Loucy (cell line): ENCODE measurements at regions not wholly inside any gene's neighbourhood (a gene's known extent, or its start where the extent isn't known, plus 50 kb on each side); places are given as distances from the start of the nearest gene placed in this dataset.

Experiments used
- EZH2phosphoT487 ChIP-seq: fragments of 200-600 bp; IDR thresholded peaks from 2 replicates; pipeline ENCODE4 v1.6.1; 2018; ENCODE audit warnings: antibody characterized with exemption, mild to moderate bottlenecking, moderate library complexity, borderline replicate concordance
- TF ChIP-seq, protein P1 (sequence below): fragments of 200-600 bp; sonication (generic); conservative IDR thresholded peaks from 2 replicates; pipeline ENCODE4 v1.5.1; 2014; ENCODE audit warnings: mild to moderate bottlenecking, antibody characterized with exemption, low read length

DNA sequence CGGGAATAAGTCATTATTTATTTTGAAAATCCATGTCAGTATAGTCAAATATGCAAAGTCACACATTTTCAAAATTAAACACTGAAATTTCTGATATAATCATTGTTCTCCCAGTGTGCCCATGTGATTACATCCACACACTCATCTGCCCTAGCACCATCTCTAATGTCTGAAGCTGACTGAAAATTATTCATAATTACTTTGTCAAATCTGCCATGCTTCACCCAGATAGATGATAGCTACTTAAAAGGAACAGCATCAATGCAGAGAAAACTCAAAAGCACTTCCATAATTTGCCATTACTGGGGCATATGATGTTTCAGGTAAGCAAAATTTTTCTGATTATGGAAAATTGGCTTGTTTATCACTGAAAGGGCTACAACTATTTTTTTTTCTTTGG, 1433.3 kb upstream of the IGFBP7 start:
- TF ChIP-seq, protein P1, sequence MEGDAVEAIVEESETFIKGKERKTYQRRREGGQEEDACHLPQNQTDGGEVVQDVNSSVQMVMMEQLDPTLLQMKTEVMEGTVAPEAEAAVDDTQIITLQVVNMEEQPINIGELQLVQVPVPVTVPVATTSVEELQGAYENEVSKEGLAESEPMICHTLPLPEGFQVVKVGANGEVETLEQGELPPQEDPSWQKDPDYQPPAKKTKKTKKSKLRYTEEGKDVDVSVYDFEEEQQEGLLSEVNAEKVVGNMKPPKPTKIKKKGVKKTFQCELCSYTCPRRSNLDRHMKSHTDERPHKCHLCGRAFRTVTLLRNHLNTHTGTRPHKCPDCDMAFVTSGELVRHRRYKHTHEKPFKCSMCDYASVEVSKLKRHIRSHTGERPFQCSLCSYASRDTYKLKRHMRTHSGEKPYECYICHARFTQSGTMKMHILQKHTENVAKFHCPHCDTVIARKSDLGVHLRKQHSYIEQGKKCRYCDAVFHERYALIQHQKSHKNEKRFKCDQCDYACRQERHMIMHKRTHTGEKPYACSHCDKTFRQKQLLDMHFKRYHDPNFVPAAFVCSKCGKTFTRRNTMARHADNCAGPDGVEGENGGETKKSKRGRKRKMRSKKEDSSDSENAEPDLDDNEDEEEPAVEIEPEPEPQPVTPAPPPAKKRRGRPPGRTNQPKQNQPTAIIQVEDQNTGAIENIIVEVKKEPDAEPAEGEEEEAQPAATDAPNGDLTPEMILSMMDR = no peak
- TF ChIP-seq EZH2phosphoT487 = no peak
